H1 (cell line): ENCODE measurements at regions not wholly inside any gene's neighbourhood (a gene's known extent, or its start where the extent isn't known, plus 50 kb on each side); places are given as distances from the start of the nearest gene placed in this dataset.

Source experiments
- CTCF ChIA-PET: fragments of 300-600 bp; sonication (Branson Sonifier 250); formaldehyde crosslinking; loops from one replicate; lab custom pipeline; 2021; ENCODE audit not compliant: partially characterized antibody; lab: Charles Lee
- POLR2A ChIA-PET: fragments of 300-600 bp; sonication (Branson Sonifier 250); formaldehyde crosslinking; loops from one replicate; lab custom pipeline; 2021; ENCODE audit warnings: inconsistent platforms; ENCODE audit not compliant: partially characterized antibody; lab: Charles Lee
- DNase-seq, 2 experiments: peaks; one replicate each; pipeline versions ENCODE4 v3.0.0 to v3.0.0-alpha.2; 2010 to 2022; ENCODE audit warnings: low spot score in 2 of 2, low read depth in 1 of 2, mixed read lengths in 1 of 2
- FAIRE-seq: peaks from 2 replicates; lab custom pipeline; 2011; peaks lifted over from hg19 to GRCh38; lab: Jason Lieb, UNC
- H2AFZ ChIP-seq: 2 replicates; pipeline ENCODE4 v1.8.1; 2012; ENCODE audit warnings: low read length, inconsistent platforms
- H2AK5ac ChIP-seq: 2 replicates; pipeline ENCODE4 v1.6.1; 2013; ENCODE audit warnings: low read depth, low read length
- H2BK120ac ChIP-seq: replicated peaks from 2 replicates; pipeline ENCODE3; 2013; ENCODE audit warnings: low read depth, low read length, inconsistent platforms
- H2BK12ac ChIP-seq: 2 replicates; pipeline ENCODE4 v1.6.1; 2013; ENCODE audit warnings: low read depth, low read length
- H2BK15ac ChIP-seq: 2 replicates; pipeline ENCODE4 v1.6.1; 2013; ENCODE audit warnings: low read length
- H2BK20ac ChIP-seq: 2 replicates; pipeline ENCODE4 v1.6.1; 2013; ENCODE audit warnings: low read length
- H2BK5ac ChIP-seq: 2 replicates; pipeline ENCODE4 v1.6.1; 2013; ENCODE audit warnings: low read depth, low read length
- H3K14ac ChIP-seq: 2 replicates; pipeline ENCODE4 v1.6.1; 2013; ENCODE audit warnings: inconsistent platforms; ENCODE audit not compliant: insufficient read length
- H3K18ac ChIP-seq: 2 replicates; pipeline ENCODE4 v1.6.1; 2013; ENCODE audit warnings: low read length; ENCODE audit errors: extremely low read depth
- H3K23ac ChIP-seq: 2 replicates; pipeline ENCODE4 v1.6.1; 2013; ENCODE audit warnings: inconsistent platforms; ENCODE audit not compliant: insufficient read length
- H3K23me2 ChIP-seq: 2 replicates; pipeline ENCODE4 v1.6.1; 2013; ENCODE audit warnings: low read depth, low read length
- H3K27ac ChIP-seq: 2 replicates; pipeline ENCODE4 v1.6.1; 2011; ENCODE audit warnings: low read depth, low read length, inconsistent platforms
- H3K27me3 ChIP-seq, 4 experiments: replicated peaks in 1 of 4; 1 replicate in 1 of 4; 2 replicates in 3 of 4; pipeline versions ENCODE4 v1.6.1 to v1.8.1; 2011 to 2013; ENCODE audit warnings: low read length in 3 of 4, mild to moderate bottlenecking in 3 of 4, inconsistent platforms in 2 of 4, mixed read lengths in 2 of 4, moderate library complexity in 1 of 4; ENCODE audit not compliant: control insufficient read depth in 3 of 4, insufficient read depth in 3 of 4; ENCODE audit errors: extremely low read depth in 1 of 4
- H3K36me3 ChIP-seq, 4 experiments: 2 replicates each; pipeline versions ENCODE4 v1.6.1 to v1.8.1; 2011 to 2013; ENCODE audit warnings: mild to moderate bottlenecking in 4 of 4, low read length in 3 of 4, moderate library complexity in 2 of 4, control low read depth in 1 of 4, inconsistent platforms in 1 of 4; ENCODE audit not compliant: insufficient read depth in 4 of 4, control insufficient read depth in 2 of 4
- H3K4ac ChIP-seq: replicated peaks from 2 replicates; pipeline ENCODE3; 2013; ENCODE audit warnings: low read length, low read depth, mixed read lengths, inconsistent platforms; ENCODE audit not compliant: insufficient read length
- H3K4me1 ChIP-seq, 4 experiments: replicated peaks in 1 of 4; 1 replicate in 1 of 4; 2 replicates in 3 of 4; pipeline versions ENCODE4 v1.6.1 to v1.8.1; 2011 to 2013; ENCODE audit warnings: low read length in 3 of 4, inconsistent platforms in 2 of 4, mixed read lengths in 1 of 4; ENCODE audit not compliant: insufficient read depth in 4 of 4, control insufficient read depth in 3 of 4
- H3K4me2 ChIP-seq, 2 experiments: 2 replicates each; pipeline versions ENCODE4 v1.6.1 to v1.8.1; 2011 to 2013; ENCODE audit warnings: low read depth in 2 of 2, low read length in 2 of 2, control low read depth in 1 of 2, inconsistent platforms in 1 of 2, mild to moderate bottlenecking in 1 of 2; ENCODE audit not compliant: insufficient read depth in 1 of 2
- H3K4me3 ChIP-seq, 4 experiments: fragments of 200-600, 300-600 bp in 1 of 4; sonication (generic), shearing (Covaris generic), sonication (Bioruptor Twin) in 1 of 4; 2 replicates each; pipeline versions ENCODE4 v1.5.1 to v1.8.1; 2011 to 2016; ENCODE audit warnings: low read length in 4 of 4, low read depth in 3 of 4, control low read depth in 2 of 4, inconsistent platforms in 2 of 4, mild to moderate bottlenecking in 2 of 4, mixed read lengths in 1 of 4, moderate library complexity in 1 of 4; ENCODE audit not compliant: insufficient read depth in 2 of 4; ENCODE audit errors: extremely low read depth in 1 of 4
- H3K56ac ChIP-seq: replicated peaks from 2 replicates; pipeline ENCODE3; 2013; ENCODE audit warnings: low read depth, mild to moderate bottlenecking, mixed read lengths, low read length, inconsistent platforms; ENCODE audit not compliant: insufficient read length
- H3K79me1 ChIP-seq: 2 replicates; pipeline ENCODE4 v1.6.1; 2013; ENCODE audit warnings: low read depth, low read length, control low read depth
- H3K79me2 ChIP-seq, 2 experiments: 2 replicates each; pipeline versions ENCODE4 v1.6.1 to v1.8.1; 2012 to 2013; ENCODE audit warnings: low read length in 2 of 2, mild to moderate bottlenecking in 2 of 2, inconsistent platforms in 1 of 2; ENCODE audit not compliant: insufficient read depth in 2 of 2, control insufficient read depth in 1 of 2
- H3K9ac ChIP-seq, 4 experiments: replicated peaks in 1 of 4; 1 replicate in 1 of 4; 2 replicates in 3 of 4; pipeline versions ENCODE4 v1.6.1 to v1.8.1; 2011 to 2013; ENCODE audit warnings: low read depth in 3 of 4, low read length in 3 of 4, control low read depth in 2 of 4, mild to moderate bottlenecking in 2 of 4, moderate library complexity in 2 of 4, inconsistent platforms in 1 of 4; ENCODE audit errors: extremely low read depth in 1 of 4
- H3K9me3 ChIP-seq, 2 experiments: 2 replicates each; pipeline versions ENCODE4 v1.6.1 to v1.8.1; 2012 to 2013; ENCODE audit warnings: mild to moderate bottlenecking in 2 of 2, moderate library complexity in 2 of 2, control low read depth in 1 of 2, inconsistent platforms in 1 of 2, low read depth in 1 of 2, low read length in 1 of 2, mixed read lengths in 1 of 2; ENCODE audit not compliant: insufficient read depth in 2 of 2
- H4K20me1 ChIP-seq, 2 experiments: replicated peaks in 1 of 2; 2 replicates each; pipeline versions ENCODE3 to v1.8.1; 2011 to 2013; ENCODE audit warnings: inconsistent platforms in 2 of 2, low read length in 2 of 2, mild to moderate bottlenecking in 1 of 2; ENCODE audit not compliant: insufficient read depth in 2 of 2, control insufficient read depth in 1 of 2
- H4K5ac ChIP-seq: 2 replicates; pipeline ENCODE4 v1.6.1; 2013; ENCODE audit warnings: low read length, low read depth, mixed read lengths, inconsistent platforms; ENCODE audit not compliant: insufficient read length
- H4K8ac ChIP-seq: 2 replicates; pipeline ENCODE4 v1.8.0; 2013; ENCODE audit warnings: mild to moderate bottlenecking, moderate library complexity, low read length, inconsistent platforms; ENCODE audit not compliant: insufficient read depth; ENCODE audit errors: extremely low read depth
- H4K91ac ChIP-seq: replicated peaks from 2 replicates; pipeline ENCODE3; 2013; ENCODE audit warnings: low read length, mixed read lengths, inconsistent platforms; ENCODE audit not compliant: insufficient read length
- BACH1 ChIP-seq: IDR thresholded peaks from 2 replicates; pipeline ENCODE4 v1.6.1; 2012; ENCODE audit warnings: low read length, improper control_type of control experiment
- CEBPB ChIP-seq: IDR thresholded peaks from 2 replicates; pipeline ENCODE4 v1.6.1; 2012; ENCODE audit warnings: low read depth, low read length
- CHD2 ChIP-seq: IDR thresholded peaks from 2 replicates; pipeline ENCODE4 v1.6.1; 2012; ENCODE audit warnings: low read length, improper control_type of control experiment
- E2F6 ChIP-seq: IDR thresholded peaks from 2 replicates; pipeline ENCODE4 v1.6.1; 2012; ENCODE audit warnings: inconsistent platforms
- FOSL1 ChIP-seq: IDR thresholded peaks from 2 replicates; pipeline ENCODE4 v1.6.1; 2011; ENCODE audit warnings: mild to moderate bottlenecking, low read depth, low read length, moderate library complexity; ENCODE audit not compliant: insufficient read depth
- GTF2F1 ChIP-seq: IDR thresholded peaks from 2 replicates; pipeline ENCODE4 v1.6.1; 2012; ENCODE audit warnings: low read depth, low read length, improper control_type of control experiment, borderline replicate concordance
- JUN ChIP-seq: IDR thresholded peaks from 2 replicates; pipeline ENCODE4 v1.6.1; 2011; ENCODE audit warnings: low read depth, mild to moderate bottlenecking, improper control_type of control experiment, low read length
- KDM5A ChIP-seq: fragments of 200-600 bp; IDR thresholded peaks from 2 replicates; pipeline ENCODE4 v1.7.1; 2012; ENCODE audit warnings: mild to moderate bottlenecking, low read length, inconsistent platforms, mixed read lengths
- RFX5 ChIP-seq: IDR thresholded peaks from 2 replicates; pipeline ENCODE4 v1.6.1; 2011; ENCODE audit warnings: low read depth, low read length, improper control_type of control experiment, borderline replicate concordance
- SAP30 ChIP-seq: fragments of 300-600 bp; sonication (generic); IDR thresholded peaks from 2 replicates; pipeline ENCODE4 v1.7.1; 2012; ENCODE audit warnings: low read length, moderate library complexity, mild to moderate bottlenecking, inconsistent platforms; ENCODE audit not compliant: insufficient read depth, insufficient replicate concordance
- SIN3A ChIP-seq, 2 experiments: IDR thresholded peaks in 1 of 2; conservative IDR thresholded peaks in 1 of 2; 2 replicates each; pipeline ENCODE4 v1.6.1; 2011 to 2012; ENCODE audit warnings: low read length in 2 of 2, improper control_type of control experiment in 1 of 2, low read depth in 1 of 2, mild to moderate bottlenecking in 1 of 2
- SP4 ChIP-seq: IDR thresholded peaks from 2 replicates; pipeline ENCODE4 v1.6.1; 2012; ENCODE audit warnings: low read length, inconsistent platforms
- TBP ChIP-seq: IDR thresholded peaks from 2 replicates; pipeline ENCODE4 v1.6.1; 2011; ENCODE audit warnings: low read depth, low read length, improper control_type of control experiment
- USF2 ChIP-seq: IDR thresholded peaks from 2 replicates; pipeline ENCODE4 v1.6.1; 2011; ENCODE audit warnings: low read length, improper control_type of control experiment
- WGBS, 2 experiments: shearing (Covaris generic) in 1 of 2; methylation state at CpG; one replicate each; pipeline versions ENCODE4 v1.1.6 to v1.1.7; 2013 to 2015; ENCODE audit warnings: low lambda C conversion rate in 2 of 2, mixed read lengths in 2 of 2, inconsistent platforms in 1 of 2, low coverage in 1 of 2, missing lambda C conversion rate in 1 of 2; ENCODE audit not compliant: insufficient replicate concordance in 2 of 2, insufficient coverage in 1 of 2, insufficient read length in 1 of 2; ENCODE audit errors: extremely low coverage in 1 of 2, missing lambda C conversion rate in 1 of 2; 5-methylcytosine and 5-hydroxymethylcytosine counted together

- Histone ChIP-seq H2AFZ (no peak overlapping the region), H3K4me1 (peaks cover 0 to 2% (median 1%) of the 10 kb centered on the region in 4 experiments; a peak in 1 of 7 replicates), H3K27me3 (no peaks in the 10 kb centered on the region), H3K23me2 (no peaks in the 10 kb centered on the region), H4K91ac (no peak overlapping the region), H3K23ac (no peak overlapping the region), H3K18ac (no peak overlapping the region), H3K79me2 (no peaks in the 10 kb centered on the region), H2BK12ac (no peak overlapping the region), H2BK120ac (no peak overlapping the region), H3K79me1 (no peaks in the 10 kb centered on the region), H3K4me2 (no peak overlapping the region), H3K9me3 (no peaks in the 10 kb centered on the region), H2BK15ac (no peak overlapping the region), H4K5ac (no peak overlapping the region), H4K8ac (no peak overlapping the region), H2BK20ac (no peak overlapping the region), H3K9ac (no peak overlapping the region), H2AK5ac (no peak overlapping the region), H3K27ac (no peak overlapping the region), H4K20me1 (no peaks in the 10 kb centered on the region), H3K4ac (no peak overlapping the region), H3K4me3 (no peak overlapping the region), H3K14ac (no peak overlapping the region), H3K36me3 (no peaks in the 10 kb centered on the region), H3K56ac (no peak overlapping the region), H2BK5ac (no peak overlapping the region)
- ChIA-PET CTCF (no interaction called here), POLR2A (no interaction called here)
- FAIRE-seq (no peak), DNase-seq (no peak)
- WGBS, 2 experiments: 100% methylated on average over 1 of the region's 1 CpG; no CpG with 5 or more reads in 1 of the 2 experiments
- TF ChIP-seq USF2: no peak
- no peak for TF ChIP-seq TBP
- TF ChIP-seq BACH1: no peak
- no peak for TF ChIP-seq KDM5A
- no peak for TF ChIP-seq CHD2
- TF ChIP-seq SIN3A (conservative IDR thresholded peaks at IDR 0.05 in 1 of 2, IDR thresholded peaks at IDR 0.05 in 1 of 2; ENCODE audit: low read depth in 1 of 2, low read length in 2 of 2): no peak
- TF ChIP-seq GTF2F1: no peak
- TF ChIP-seq RFX5: no peak
- TF ChIP-seq FOSL1: no peak
- no peak for TF ChIP-seq CEBPB
- TF ChIP-seq E2F6: no peak
- TF ChIP-seq SP4: no peak
- TF ChIP-seq SAP30: no peak
- no peak for TF ChIP-seq JUN
Measured at GRCh38 chr5:105730982-105731381, 1939.8 kb downstream of the EFNA5 start.
